HEK293 (cell line): ENCODE measurements at regions not wholly inside any gene's neighbourhood (a gene's known extent, or its start where the extent isn't known, plus 50 kb on each side); places are given as distances from the start of the nearest gene placed in this dataset.

Experiments
- BCL11A ChIP-seq: fragments of 450-650 bp; formaldehyde crosslinking; IDR thresholded peaks from 2 replicates; pipeline ENCODE4 v1.5.1; 2016; ENCODE audit warnings: low read depth, missing biosample characterization, missing genetic modification characterization
- SP2 ChIP-seq: fragments of 450-650 bp; formaldehyde crosslinking; IDR thresholded peaks from 2 replicates; pipeline ENCODE4 v1.5.1; 2016; ENCODE audit warnings: missing biosample characterization, missing genetic modification characterization
- ZNF112 ChIP-seq: fragments of 450-650 bp; formaldehyde crosslinking; IDR thresholded peaks from 2 replicates; pipeline ENCODE4 v1.5.0; 2017; ENCODE audit warnings: missing biosample characterization, missing genetic modification characterization
- ZNF121 ChIP-seq: fragments of 450-650 bp; formaldehyde crosslinking; IDR thresholded peaks from 2 replicates; pipeline ENCODE4 v1.5.1; 2016; ENCODE audit warnings: missing biosample characterization, missing genetic modification characterization
- ZNF138 ChIP-seq: fragments of 450-650 bp; formaldehyde crosslinking; IDR thresholded peaks from 2 replicates; pipeline ENCODE4 v1.5.1; 2016; ENCODE audit warnings: missing biosample characterization, missing genetic modification characterization, borderline replicate concordance
- ZNF211 ChIP-seq: fragments of 450-650 bp; formaldehyde crosslinking; IDR thresholded peaks from 2 replicates; pipeline ENCODE4 v1.5.1; 2016; ENCODE audit warnings: low read depth, missing biosample characterization, missing genetic modification characterization
- ZNF350 ChIP-seq: fragments of 450-650 bp; formaldehyde crosslinking; IDR thresholded peaks from 2 replicates; pipeline ENCODE4 v1.5.0; 2017; ENCODE audit warnings: missing biosample characterization, mild to moderate bottlenecking, missing genetic modification characterization
- ZNF37A ChIP-seq: fragments of 450-650 bp; IDR thresholded peaks from 2 replicates; pipeline ENCODE4 v1.5.1; 2018; ENCODE audit warnings: missing biosample characterization, missing genetic modification characterization
- ZNF549 ChIP-seq: fragments of 450-650 bp; IDR thresholded peaks from 2 replicates; pipeline ENCODE4 v1.5.1; 2018; ENCODE audit warnings: missing biosample characterization, missing genetic modification characterization, mild to moderate bottlenecking, inconsistent platforms, moderate library complexity
- TF ChIP-seq, protein P1 (sequence below): fragments of 450-650 bp; formaldehyde crosslinking; IDR thresholded peaks from 2 replicates; pipeline ENCODE4 v1.5.1; 2016; ENCODE audit warnings: missing biosample characterization, missing genetic modification characterization
- TF ChIP-seq, protein P2 (sequence below): fragments of 450-650 bp; formaldehyde crosslinking; IDR thresholded peaks from 2 replicates; pipeline ENCODE4 v1.5.1; 2017; ENCODE audit warnings: missing biosample characterization, missing genetic modification characterization
- TF ChIP-seq, protein P3 (sequence below): fragments of 450-650 bp; formaldehyde crosslinking; IDR thresholded peaks from 2 replicates; pipeline ENCODE4 v1.5.1; 2016; ENCODE audit warnings: missing biosample characterization, missing genetic modification characterization
- TF ChIP-seq, protein P4 (sequence below): fragments of 450-650 bp; formaldehyde crosslinking; IDR thresholded peaks from 2 replicates; pipeline ENCODE4 v1.5.1; 2016; ENCODE audit warnings: missing biosample characterization, missing genetic modification characterization, low read depth

DNA sequence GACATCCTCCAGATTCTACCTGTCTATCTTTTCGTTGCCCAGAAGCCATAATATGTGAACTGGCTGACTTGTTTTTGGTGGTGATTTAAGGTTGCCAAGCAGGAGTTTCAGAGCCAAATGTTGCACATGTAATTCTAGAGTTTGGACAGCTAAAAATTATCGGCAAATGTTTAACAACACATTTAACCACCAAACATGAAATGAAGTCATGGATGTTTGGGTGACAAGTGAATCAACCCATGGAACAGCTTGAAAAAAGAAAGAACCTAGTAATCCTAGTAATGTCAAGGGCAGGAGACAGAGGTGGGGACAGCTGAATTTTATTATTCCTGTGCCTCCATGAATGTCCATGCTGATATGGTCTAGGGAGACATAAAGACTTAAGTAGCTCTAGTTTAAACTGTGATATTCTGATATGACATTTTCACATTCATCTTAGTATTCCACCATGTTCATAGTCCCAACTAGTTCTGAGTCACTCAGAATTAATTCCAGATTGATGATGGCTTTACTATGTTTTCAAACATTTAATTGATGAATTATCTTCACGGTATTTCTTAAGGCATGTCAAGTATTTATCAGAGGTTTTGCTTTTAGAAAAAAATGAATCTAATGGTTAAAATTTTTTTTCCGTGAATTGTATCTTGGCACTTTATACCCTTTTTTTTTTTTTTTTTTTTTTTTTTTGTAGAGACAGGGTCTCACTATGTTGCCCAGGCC, 101.7 kb downstream of the SOCS6 start:
- TF ChIP-seq, protein P1, sequence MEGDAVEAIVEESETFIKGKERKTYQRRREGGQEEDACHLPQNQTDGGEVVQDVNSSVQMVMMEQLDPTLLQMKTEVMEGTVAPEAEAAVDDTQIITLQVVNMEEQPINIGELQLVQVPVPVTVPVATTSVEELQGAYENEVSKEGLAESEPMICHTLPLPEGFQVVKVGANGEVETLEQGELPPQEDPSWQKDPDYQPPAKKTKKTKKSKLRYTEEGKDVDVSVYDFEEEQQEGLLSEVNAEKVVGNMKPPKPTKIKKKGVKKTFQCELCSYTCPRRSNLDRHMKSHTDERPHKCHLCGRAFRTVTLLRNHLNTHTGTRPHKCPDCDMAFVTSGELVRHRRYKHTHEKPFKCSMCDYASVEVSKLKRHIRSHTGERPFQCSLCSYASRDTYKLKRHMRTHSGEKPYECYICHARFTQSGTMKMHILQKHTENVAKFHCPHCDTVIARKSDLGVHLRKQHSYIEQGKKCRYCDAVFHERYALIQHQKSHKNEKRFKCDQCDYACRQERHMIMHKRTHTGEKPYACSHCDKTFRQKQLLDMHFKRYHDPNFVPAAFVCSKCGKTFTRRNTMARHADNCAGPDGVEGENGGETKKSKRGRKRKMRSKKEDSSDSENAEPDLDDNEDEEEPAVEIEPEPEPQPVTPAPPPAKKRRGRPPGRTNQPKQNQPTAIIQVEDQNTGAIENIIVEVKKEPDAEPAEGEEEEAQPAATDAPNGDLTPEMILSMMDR = no peak
- TF ChIP-seq, protein P2, sequence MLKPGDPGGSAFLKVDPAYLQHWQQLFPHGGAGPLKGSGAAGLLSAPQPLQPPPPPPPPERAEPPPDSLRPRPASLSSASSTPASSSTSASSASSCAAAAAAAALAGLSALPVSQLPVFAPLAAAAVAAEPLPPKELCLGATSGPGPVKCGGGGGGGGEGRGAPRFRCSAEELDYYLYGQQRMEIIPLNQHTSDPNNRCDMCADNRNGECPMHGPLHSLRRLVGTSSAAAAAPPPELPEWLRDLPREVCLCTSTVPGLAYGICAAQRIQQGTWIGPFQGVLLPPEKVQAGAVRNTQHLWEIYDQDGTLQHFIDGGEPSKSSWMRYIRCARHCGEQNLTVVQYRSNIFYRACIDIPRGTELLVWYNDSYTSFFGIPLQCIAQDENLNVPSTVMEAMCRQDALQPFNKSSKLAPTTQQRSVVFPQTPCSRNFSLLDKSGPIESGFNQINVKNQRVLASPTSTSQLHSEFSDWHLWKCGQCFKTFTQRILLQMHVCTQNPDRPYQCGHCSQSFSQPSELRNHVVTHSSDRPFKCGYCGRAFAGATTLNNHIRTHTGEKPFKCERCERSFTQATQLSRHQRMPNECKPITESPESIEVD (tag by site-specific recombination) = no peak
- TF ChIP-seq, protein P3, sequence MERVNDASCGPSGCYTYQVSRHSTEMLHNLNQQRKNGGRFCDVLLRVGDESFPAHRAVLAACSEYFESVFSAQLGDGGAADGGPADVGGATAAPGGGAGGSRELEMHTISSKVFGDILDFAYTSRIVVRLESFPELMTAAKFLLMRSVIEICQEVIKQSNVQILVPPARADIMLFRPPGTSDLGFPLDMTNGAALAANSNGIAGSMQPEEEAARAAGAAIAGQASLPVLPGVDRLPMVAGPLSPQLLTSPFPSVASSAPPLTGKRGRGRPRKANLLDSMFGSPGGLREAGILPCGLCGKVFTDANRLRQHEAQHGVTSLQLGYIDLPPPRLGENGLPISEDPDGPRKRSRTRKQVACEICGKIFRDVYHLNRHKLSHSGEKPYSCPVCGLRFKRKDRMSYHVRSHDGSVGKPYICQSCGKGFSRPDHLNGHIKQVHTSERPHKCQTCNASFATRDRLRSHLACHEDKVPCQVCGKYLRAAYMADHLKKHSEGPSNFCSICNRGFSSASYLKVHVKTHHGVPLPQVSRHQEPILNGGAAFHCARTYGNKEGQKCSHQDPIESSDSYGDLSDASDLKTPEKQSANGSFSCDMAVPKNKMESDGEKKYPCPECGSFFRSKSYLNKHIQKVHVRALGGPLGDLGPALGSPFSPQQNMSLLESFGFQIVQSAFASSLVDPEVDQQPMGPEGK (tag by site-specific recombination) = no peak
- TF ChIP-seq, protein P4, sequence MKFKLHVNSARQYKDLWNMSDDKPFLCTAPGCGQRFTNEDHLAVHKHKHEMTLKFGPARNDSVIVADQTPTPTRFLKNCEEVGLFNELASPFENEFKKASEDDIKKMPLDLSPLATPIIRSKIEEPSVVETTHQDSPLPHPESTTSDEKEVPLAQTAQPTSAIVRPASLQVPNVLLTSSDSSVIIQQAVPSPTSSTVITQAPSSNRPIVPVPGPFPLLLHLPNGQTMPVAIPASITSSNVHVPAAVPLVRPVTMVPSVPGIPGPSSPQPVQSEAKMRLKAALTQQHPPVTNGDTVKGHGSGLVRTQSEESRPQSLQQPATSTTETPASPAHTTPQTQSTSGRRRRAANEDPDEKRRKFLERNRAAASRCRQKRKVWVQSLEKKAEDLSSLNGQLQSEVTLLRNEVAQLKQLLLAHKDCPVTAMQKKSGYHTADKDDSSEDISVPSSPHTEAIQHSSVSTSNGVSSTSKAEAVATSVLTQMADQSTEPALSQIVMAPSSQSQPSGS (tag by site-specific recombination) = no peak
- TF ChIP-seq ZNF350 (tag by site-specific recombination) (no peak), ZNF112 (tag by site-specific recombination) (no peak), ZNF37A (no peak), ZNF211 (tag by site-specific recombination) (no peak), ZNF549 (tag by site-specific recombination) (no peak), SP2 (no peak), BCL11A (tag by site-specific recombination) (no peak), ZNF121 (no peak), ZNF138 (tag by site-specific recombination) (no peak)
